OCI-LY3 (cell line): ENCODE measurements at regions not wholly inside any gene's neighbourhood (a gene's known extent, or its start where the extent isn't known, plus 50 kb on each side); places are given as distances from the start of the nearest gene placed in this dataset.

Experiments
- H2AFZ ChIP-seq: fragments of 200-600, 300-600 bp; shearing (Covaris generic); 2 replicates; pipeline ENCODE4 v1.6.0; 2014; ENCODE audit warnings: antibody characterized with exemption, low read depth, low read length
- H3K27ac ChIP-seq: fragments of 200-600, 300-600 bp; sonication (generic); 2 replicates; pipeline ENCODE4 v1.5.1; 2014; ENCODE audit warnings: mild to moderate bottlenecking, low read length, moderate library complexity, mixed read lengths
- H3K27me3 ChIP-seq: fragments of 200-600, 300-600 bp; sonication (generic); 2 replicates; pipeline ENCODE4 v1.6.1; 2014; ENCODE audit warnings: low read depth, low read length, mixed read lengths
- H3K36me3 ChIP-seq: fragments of 200-600, 300-600 bp; sonication (generic); replicated peaks from 2 replicates; pipeline ENCODE3; 2014; ENCODE audit warnings: low read depth, low read length, mixed read lengths
- H3K4me1 ChIP-seq: fragments of 300-600, 200-600 bp; sonication (generic); 2 replicates; pipeline ENCODE4 v1.6.1; 2014; ENCODE audit warnings: low read length, mixed read lengths
- H3K4me2 ChIP-seq: fragments of 200-600, 300-600 bp; sonication (generic); 2 replicates; pipeline ENCODE4 v1.6.1; 2014; ENCODE audit warnings: low read length, mixed read lengths
- H3K4me3 ChIP-seq: fragments of 300-600, 200-600 bp; sonication (generic); 2 replicates; pipeline ENCODE4 v1.5.1; 2014; ENCODE audit warnings: antibody characterized with exemption, mild to moderate bottlenecking, low read length, moderate library complexity
- H3K79me2 ChIP-seq: fragments of 300-600, 200-600 bp; shearing (Covaris generic); 2 replicates; pipeline ENCODE4 v1.6.1; 2014; ENCODE audit warnings: mild to moderate bottlenecking, low read length, mixed read lengths
- H3K9ac ChIP-seq: fragments of 300-600, 200-600 bp; shearing (Covaris generic); 2 replicates; pipeline ENCODE4 v1.6.0; 2014; ENCODE audit warnings: mild to moderate bottlenecking, low read length, moderate library complexity
- H3K9me3 ChIP-seq: fragments of 200-600, 300-600 bp; shearing (Covaris generic); 2 replicates; pipeline ENCODE4 v1.6.1; 2014; ENCODE audit warnings: low read length, mixed read lengths; ENCODE audit not compliant: insufficient read depth
- H4K20me1 ChIP-seq: fragments of 200-600, 300-600 bp; sonication (generic); 2 replicates; pipeline ENCODE4 v1.6.1; 2016; ENCODE audit warnings: low read length, mixed read lengths; ENCODE audit not compliant: insufficient read depth
- EZH2phosphoT487 ChIP-seq: fragments of 200-600 bp; shearing (Covaris generic); IDR thresholded peaks from 2 replicates; pipeline ENCODE4 v1.6.1; 2018; ENCODE audit warnings: antibody characterized with exemption, mixed run types, low read depth
- TF ChIP-seq, protein P1 (sequence below): fragments of 200-600, 300-600 bp; sonication (generic); IDR thresholded peaks from 2 replicates; pipeline ENCODE4 v1.5.1; 2014; ENCODE audit warnings: antibody characterized with exemption, low read length, low read depth

DNA sequence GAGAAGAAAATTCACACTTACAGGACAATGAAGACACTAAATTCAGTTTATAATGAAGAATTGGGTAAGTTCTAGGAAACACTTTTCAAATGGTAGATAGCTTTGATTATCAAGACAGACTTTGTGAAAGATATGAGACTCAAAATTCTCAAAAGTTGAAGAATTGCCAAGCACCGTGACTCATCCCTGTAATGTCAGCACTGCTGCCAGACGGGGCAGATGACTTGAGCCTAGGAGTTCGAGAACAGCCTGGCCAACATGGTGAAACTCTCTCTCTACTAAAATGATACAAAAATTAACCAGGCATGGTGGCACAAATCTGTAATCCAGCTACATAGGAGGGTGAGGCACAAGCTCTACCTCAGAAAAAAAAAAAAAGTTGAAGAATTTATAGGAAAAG, 1820.1 kb upstream of the LRRTM1 start:
- Histone ChIP-seq H2AFZ (no peak overlapping the region), H4K20me1 (no peaks in the 10 kb centered on the region), H3K79me2 (no peaks in the 10 kb centered on the region), H3K4me2 (no peak overlapping the region), H3K9ac (no peak overlapping the region), H3K36me3 (no peaks in the 10 kb centered on the region), H3K9me3 (no peaks in the 10 kb centered on the region), H3K4me3 (no peak overlapping the region), H3K27me3 (no peaks in the 10 kb centered on the region), H3K27ac (no peak overlapping the region), H3K4me1 (no peaks in the 10 kb centered on the region)
- TF ChIP-seq EZH2phosphoT487 = no peak
- TF ChIP-seq, protein P1, sequence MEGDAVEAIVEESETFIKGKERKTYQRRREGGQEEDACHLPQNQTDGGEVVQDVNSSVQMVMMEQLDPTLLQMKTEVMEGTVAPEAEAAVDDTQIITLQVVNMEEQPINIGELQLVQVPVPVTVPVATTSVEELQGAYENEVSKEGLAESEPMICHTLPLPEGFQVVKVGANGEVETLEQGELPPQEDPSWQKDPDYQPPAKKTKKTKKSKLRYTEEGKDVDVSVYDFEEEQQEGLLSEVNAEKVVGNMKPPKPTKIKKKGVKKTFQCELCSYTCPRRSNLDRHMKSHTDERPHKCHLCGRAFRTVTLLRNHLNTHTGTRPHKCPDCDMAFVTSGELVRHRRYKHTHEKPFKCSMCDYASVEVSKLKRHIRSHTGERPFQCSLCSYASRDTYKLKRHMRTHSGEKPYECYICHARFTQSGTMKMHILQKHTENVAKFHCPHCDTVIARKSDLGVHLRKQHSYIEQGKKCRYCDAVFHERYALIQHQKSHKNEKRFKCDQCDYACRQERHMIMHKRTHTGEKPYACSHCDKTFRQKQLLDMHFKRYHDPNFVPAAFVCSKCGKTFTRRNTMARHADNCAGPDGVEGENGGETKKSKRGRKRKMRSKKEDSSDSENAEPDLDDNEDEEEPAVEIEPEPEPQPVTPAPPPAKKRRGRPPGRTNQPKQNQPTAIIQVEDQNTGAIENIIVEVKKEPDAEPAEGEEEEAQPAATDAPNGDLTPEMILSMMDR = no peak

DNA sequence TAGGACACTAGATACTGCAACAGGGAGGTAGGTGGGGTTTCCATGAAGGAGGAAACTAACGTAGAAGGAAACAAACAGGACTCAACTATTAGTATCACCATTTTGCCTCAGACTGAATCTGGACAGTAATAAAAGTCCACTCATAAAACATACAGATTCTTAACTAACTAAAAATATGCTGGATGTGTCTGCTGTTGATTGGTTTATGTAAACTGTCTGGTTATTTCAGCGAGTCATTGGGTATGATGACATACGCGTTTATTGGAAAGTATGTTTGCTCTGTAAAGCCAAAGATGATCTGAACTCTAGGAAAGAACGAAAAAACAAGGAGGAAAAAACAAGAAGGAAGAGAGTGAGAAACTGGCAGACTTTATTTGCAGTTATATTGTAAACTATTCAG, 1816.1 kb upstream of the LRRTM1 start:
- no peaks in the 10 kb centered on the region for H3K36me3 ChIP-seq
- H4K20me1 ChIP-seq = no peaks in the 10 kb centered on the region
- no peak overlapping the region for H3K4me2 ChIP-seq
- H3K4me3 ChIP-seq = no peak overlapping the region
- H3K27ac ChIP-seq = no peak overlapping the region
- H3K9me3 ChIP-seq = no peaks in the 10 kb centered on the region
- no peaks in the 10 kb centered on the region for H3K4me1 ChIP-seq
- no peaks in the 10 kb centered on the region for H3K79me2 ChIP-seq
- H3K27me3 ChIP-seq = no peaks in the 10 kb centered on the region
- no peak for TF ChIP-seq EZH2phosphoT487
- TF ChIP-seq, protein P1 = no peak
- H3K9ac ChIP-seq = no peak overlapping the region
- no peak overlapping the region for H2AFZ ChIP-seq

DNA sequence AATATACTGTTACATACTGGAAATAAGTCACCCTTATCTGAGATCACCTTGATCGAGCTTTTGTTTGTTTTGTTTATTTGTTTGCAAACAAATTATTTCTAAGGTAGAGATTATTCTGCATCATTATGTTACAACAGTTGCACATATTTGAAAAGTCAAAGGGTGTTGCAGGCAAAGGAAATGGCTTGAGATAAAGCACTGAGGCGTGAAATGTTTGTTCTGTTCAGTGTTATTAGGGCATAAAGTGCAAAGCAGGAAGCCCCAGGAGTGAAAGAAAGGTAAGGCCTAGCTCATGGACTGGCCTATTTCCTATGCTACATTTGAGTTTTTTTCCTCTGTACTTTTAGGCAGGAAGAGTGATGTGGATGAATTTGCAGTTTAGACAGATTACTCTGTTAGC, 1815.6 kb upstream of the LRRTM1 start:
- H3K4me3 ChIP-seq = no peak overlapping the region
- H2AFZ ChIP-seq = no peak overlapping the region

DNA sequence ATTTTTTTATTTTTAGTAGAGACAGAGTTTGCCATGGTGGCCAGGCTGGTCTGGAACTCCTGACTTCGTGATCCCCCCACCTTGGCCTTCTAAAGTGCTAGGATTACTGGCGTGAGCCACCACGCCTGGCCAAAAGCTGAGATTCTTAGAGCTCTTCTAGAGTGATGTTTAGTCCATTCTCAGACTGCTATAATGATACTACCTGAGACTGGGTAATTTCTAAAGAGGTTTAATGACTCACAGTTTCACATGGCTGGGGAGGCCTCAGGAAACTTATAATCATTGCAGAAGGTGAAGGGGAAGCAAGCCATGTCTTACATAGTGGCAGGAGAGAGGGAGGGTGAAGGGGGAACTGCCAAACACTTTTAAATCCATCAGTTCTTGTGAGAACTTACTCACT, 1804.9 kb upstream of the LRRTM1 start:
- H3K9ac ChIP-seq = no peak overlapping the region
- TF ChIP-seq EZH2phosphoT487 = no peak
- TF ChIP-seq, protein P1 = no peak
- H3K4me2 ChIP-seq = no peak overlapping the region

More for the DNA sequence above, 1815.6 kb upstream of the LRRTM1 start:
- Histone ChIP-seq H3K4me1 (no peaks in the 10 kb centered on the region), H4K20me1 (no peaks in the 10 kb centered on the region), H3K9me3 (no peaks in the 10 kb centered on the region), H3K27me3 (no peaks in the 10 kb centered on the region), H3K9ac (no peak overlapping the region), H3K4me2 (no peak overlapping the region), H3K36me3 (no peaks in the 10 kb centered on the region), H3K79me2 (no peaks in the 10 kb centered on the region), H3K27ac (no peak overlapping the region)
- TF ChIP-seq, protein P1 = no peak
- no peak for TF ChIP-seq EZH2phosphoT487

More for the DNA sequence above, 1804.9 kb upstream of the LRRTM1 start:
- Histone ChIP-seq H3K9me3 (no peaks in the 10 kb centered on the region), H3K36me3 (no peaks in the 10 kb centered on the region), H3K4me1 (no peaks in the 10 kb centered on the region), H3K27me3 (no peaks in the 10 kb centered on the region), H2AFZ (no peak overlapping the region), H3K27ac (no peak overlapping the region), H3K79me2 (no peaks in the 10 kb centered on the region), H3K4me3 (no peak overlapping the region), H4K20me1 (no peaks in the 10 kb centered on the region)
